ENCODE measurements at regions not wholly inside any gene's neighbourhood (a gene's known extent, or its start where the extent isn't known, plus 50 kb on each side); places are given as distances from the start of the nearest gene placed in this dataset.

DNA sequence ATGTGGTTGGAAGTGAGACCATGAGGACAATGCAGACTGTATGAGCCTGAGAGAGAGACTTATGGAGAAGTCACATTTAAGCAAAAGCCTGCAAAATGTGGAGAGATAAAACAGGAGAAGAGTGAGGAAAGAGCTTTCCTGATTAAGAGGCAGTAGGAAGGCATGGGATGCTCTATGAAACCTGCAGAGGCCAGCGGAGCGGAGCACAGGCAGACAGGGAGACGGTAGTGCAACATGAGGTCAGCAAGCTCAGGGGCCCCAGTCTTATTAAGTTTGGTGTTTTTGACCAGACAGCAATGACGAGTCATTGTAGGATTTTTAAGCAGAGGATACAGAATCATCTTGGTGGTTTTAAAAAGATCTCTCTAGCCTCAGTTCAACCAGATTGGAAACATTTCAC is 721.5 kb upstream of the GOLIM4 start:
- no peak for TF ChIP-seq CTCF (conservative IDR thresholded peaks at IDR 0.05)

DNA sequence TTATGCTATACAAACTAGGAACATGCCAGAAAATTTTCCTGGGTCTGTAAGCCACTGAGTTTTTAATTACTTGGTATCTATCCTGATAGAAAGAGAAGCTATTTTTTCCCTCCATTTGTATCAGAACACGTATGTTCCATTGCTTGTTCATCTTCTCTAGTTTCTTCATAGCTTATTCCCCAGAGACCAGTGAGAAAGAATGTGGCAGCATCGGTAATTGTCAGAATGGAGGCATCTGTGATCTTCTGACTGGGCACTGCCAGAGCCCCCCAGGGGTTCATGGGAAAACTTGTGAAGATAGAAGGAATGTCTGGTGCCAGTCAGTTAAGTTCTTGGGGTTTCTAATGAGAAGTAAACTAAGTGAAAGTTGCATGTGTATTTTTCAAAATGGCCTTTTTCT is 720.2 kb upstream of the GOLIM4 start:
- no peak overlapping the region for H3K27ac ChIP-seq
- no peak for TF ChIP-seq CTCF (conservative IDR thresholded peaks at IDR 0.05)

More for the DNA sequence above, 721.5 kb upstream of the GOLIM4 start:
- no peak overlapping the region for H3K27ac ChIP-seq

DNA sequence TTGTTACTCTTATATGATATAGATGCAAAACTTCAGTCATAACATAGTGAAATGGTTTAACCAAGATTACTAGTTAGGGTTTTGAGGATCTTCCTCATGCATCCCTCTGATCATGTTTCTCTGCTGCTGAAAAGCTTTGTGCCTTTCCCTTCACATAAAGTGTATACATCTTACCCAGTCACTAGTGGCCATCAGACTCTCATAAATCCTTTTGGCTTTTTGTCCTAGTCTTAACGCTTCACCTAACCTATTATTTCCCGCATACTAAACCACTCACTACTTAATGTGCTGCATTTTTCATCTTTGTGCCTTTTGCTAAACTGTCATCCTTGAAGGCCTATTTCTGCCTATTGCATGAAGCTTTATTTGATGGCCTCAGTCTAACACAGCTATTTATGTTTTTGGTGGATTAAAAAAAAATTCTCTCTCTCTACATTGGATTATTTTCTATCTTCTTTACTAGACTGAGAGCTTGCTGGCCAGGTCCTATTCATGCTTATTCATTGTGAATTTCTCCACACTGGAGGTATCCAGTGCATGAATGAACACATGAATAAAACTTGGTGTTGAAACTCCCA is 717.6 kb upstream of the GOLIM4 start:
- no peak overlapping the region for H3K27ac ChIP-seq
- TF ChIP-seq CTCF (conservative IDR thresholded peaks at IDR 0.05) = no peak

GRCh38 chr3:168812234-168812633 is 716.5 kb upstream of the GOLIM4 start:
- no peak overlapping the region for H3K27ac ChIP-seq

GRCh38 chr3:168808596-168808995 is 712.9 kb upstream of the GOLIM4 start:
- no peak for TF ChIP-seq CTCF (conservative IDR thresholded peaks at IDR 0.05)
- H3K27ac ChIP-seq = no peak overlapping the region

More at GRCh38 chr3:168812234-168812633, 716.5 kb upstream of the GOLIM4 start:
- no peak for TF ChIP-seq CTCF (conservative IDR thresholded peaks at IDR 0.05)

GRCh38 chr3:168807448-168807847 is 711.7 kb upstream of the GOLIM4 start:
- no peak overlapping the region for H3K27ac ChIP-seq
- no peak for TF ChIP-seq CTCF (conservative IDR thresholded peaks at IDR 0.05)

DNA sequence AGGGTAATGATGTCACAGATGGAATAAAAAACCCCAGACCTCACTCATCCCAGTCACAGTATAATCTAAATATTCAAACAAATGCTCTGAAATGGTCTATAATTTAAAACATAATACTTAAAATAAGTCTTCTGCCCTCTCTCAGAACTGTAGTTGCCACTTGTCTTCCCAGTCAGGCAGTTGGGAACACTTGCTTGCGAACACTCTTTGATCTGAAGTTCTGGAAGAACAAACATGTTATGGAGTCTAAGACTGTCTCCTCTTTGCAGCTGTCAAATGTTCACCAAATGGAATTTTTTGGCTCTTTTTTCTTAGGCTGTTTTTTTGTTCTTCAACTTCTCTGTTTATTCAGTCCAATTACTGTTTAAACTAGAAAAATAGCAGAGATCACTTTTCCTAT is 711.1 kb upstream of the GOLIM4 start:
- H3K27ac ChIP-seq = no peak overlapping the region
- TF ChIP-seq CTCF (conservative IDR thresholded peaks at IDR 0.05) = no peak
